Esophagus squamous epithelium (tissue), 4 donors: ENCODE measurements at regions not wholly inside any gene's neighbourhood (a gene's known extent, or its start where the extent isn't known, plus 50 kb on each side); places are given as distances from the start of the nearest gene placed in this dataset.

Source experiments
- CTCF ChIP-seq, 6 experiments: fragments of 450-650 bp in 4 of 6; fragments of 200-600 bp in 2 of 6; sonication (generic) in 2 of 6; IDR thresholded peaks; one replicate each; pipeline ENCODE4 v1.5.1; 2016 to 2019; ENCODE audit warnings: antibody characterized with exemption in 6 of 6, mild to moderate bottlenecking in 4 of 6, moderate library complexity in 4 of 6
- POLR2A ChIP-seq, 4 donors: fragments of 450-650 bp; IDR thresholded peaks; one replicate each; pipeline ENCODE4 v1.6.1; 2017; ENCODE audit warnings: antibody characterized with exemption in 4 of 4, mild to moderate bottlenecking in 4 of 4, moderate library complexity in 3 of 4

GRCh38 chr5:162324328-162324727, 256.8 kb downstream of the GABRG2 start:
- TF ChIP-seq CTCF (IDR thresholded peaks at IDR 0.05): no peak
- TF ChIP-seq POLR2A (IDR thresholded peaks at IDR 0.05): no peak
